ENCODE measurements at regions not wholly inside any gene's neighbourhood (a gene's known extent, or its start where the extent isn't known, plus 50 kb on each side); places are given as distances from the start of the nearest gene placed in this dataset.

GRCh38 chr18:22628795-22629510 lies 211.2 kb upstream of the CTAGE1 start:
- intact Hi-C loops (cut with micrococcal nuclease): no loop called here
- Mint-ChIP-seq H3K27ac (no peak overlapping the region), H3K4me3 (ENCODE audit: low read depth) (no peak overlapping the region), H3K9me3 (no peaks in the 10 kb centered on the region), H3K27me3 (ENCODE audit: low read depth) (no peaks in the 10 kb centered on the region), H3K36me3 (ENCODE audit: low read depth) (no peaks in the 10 kb centered on the region), H3K4me1 (ENCODE audit: low read depth) (no peaks in the 10 kb centered on the region)
- DNase-seq (ENCODE audit: low spot score): no peak

GRCh38 chr18:22630980-22631379 lies 213.3 kb upstream of the CTAGE1 start:
- intact Hi-C loops (cut with micrococcal nuclease): no loop called here
- DNase-seq (ENCODE audit: low spot score): no peak
- H3K9me3 Mint-ChIP-seq: no peaks in the 10 kb centered on the region
- H3K4me1 Mint-ChIP-seq (ENCODE audit: low read depth): no peaks in the 10 kb centered on the region
- no peak overlapping the region for H3K27ac Mint-ChIP-seq
- H3K4me3 Mint-ChIP-seq (ENCODE audit: low read depth): no peak overlapping the region
- H3K36me3 Mint-ChIP-seq (ENCODE audit: low read depth): no peaks in the 10 kb centered on the region
- H3K27me3 Mint-ChIP-seq (ENCODE audit: low read depth): no peaks in the 10 kb centered on the region

GRCh38 chr18:22632191-22632590 lies 214.5 kb upstream of the CTAGE1 start:
- DNase-seq (ENCODE audit: low spot score): no peak
- no peak overlapping the region for H3K27ac Mint-ChIP-seq
- no peak overlapping the region for H3K4me3 Mint-ChIP-seq (ENCODE audit: low read depth)
- intact Hi-C loops (cut with micrococcal nuclease): no loop called here
- H3K27me3 Mint-ChIP-seq (ENCODE audit: low read depth): no peaks in the 10 kb centered on the region
- no peaks in the 10 kb centered on the region for H3K9me3 Mint-ChIP-seq
- H3K4me1 Mint-ChIP-seq (ENCODE audit: low read depth): no peaks in the 10 kb centered on the region
- H3K36me3 Mint-ChIP-seq (ENCODE audit: low read depth): no peaks in the 10 kb centered on the region

- Mint-ChIP-seq H3K36me3 (ENCODE audit: low read depth) (no peaks in the 10 kb centered on the region), H3K4me3 (ENCODE audit: low read depth) (no peak overlapping the region), H3K27ac (no peak overlapping the region), H3K4me1 (ENCODE audit: low read depth) (no peaks in the 10 kb centered on the region), H3K27me3 (ENCODE audit: low read depth) (no peaks in the 10 kb centered on the region), H3K9me3 (peaks cover 3% of the 10 kb centered on the region)
- no peak for DNase-seq (ENCODE audit: low spot score)
- intact Hi-C loops (cut with micrococcal nuclease): no loop called here
Observed at GRCh38 chr18:22634464-22634863, 216.7 kb upstream of the CTAGE1 start.

GRCh38 chr18:22637787-22638186 lies 220.1 kb upstream of the CTAGE1 start:
- DNase-seq (ENCODE audit: low spot score): no peak
- no peak overlapping the region for H3K4me3 Mint-ChIP-seq (ENCODE audit: low read depth)
- H3K36me3 Mint-ChIP-seq (ENCODE audit: low read depth): no peaks in the 10 kb centered on the region
- no peaks in the 10 kb centered on the region for H3K27me3 Mint-ChIP-seq (ENCODE audit: low read depth)
- H3K27ac Mint-ChIP-seq: no peak overlapping the region
- H3K4me1 Mint-ChIP-seq (ENCODE audit: low read depth): no peaks in the 10 kb centered on the region
- H3K9me3 Mint-ChIP-seq: peaks cover 3% of the 10 kb centered on the region
- intact Hi-C loops (cut with micrococcal nuclease): no loop called here

GRCh38 chr18:22639026-22639463 lies 221.3 kb upstream of the CTAGE1 start:
- intact Hi-C loops (cut with micrococcal nuclease): no loop called here
- DNase-seq (ENCODE audit: low spot score): no peak
- H3K4me3 Mint-ChIP-seq (ENCODE audit: low read depth): no peak overlapping the region
- H3K9me3 Mint-ChIP-seq: peaks cover 3% of the 10 kb centered on the region
- H3K36me3 Mint-ChIP-seq (ENCODE audit: low read depth): no peaks in the 10 kb centered on the region
- no peaks in the 10 kb centered on the region for H3K27me3 Mint-ChIP-seq (ENCODE audit: low read depth)
- no peak overlapping the region for H3K27ac Mint-ChIP-seq
- H3K4me1 Mint-ChIP-seq (ENCODE audit: low read depth): no peaks in the 10 kb centered on the region

GRCh38 chr18:22639561-22639960 lies 221.8 kb upstream of the CTAGE1 start:
- Mint-ChIP-seq H3K27me3 (ENCODE audit: low read depth) (no peaks in the 10 kb centered on the region), H3K27ac (no peak overlapping the region), H3K9me3 (peaks cover 3% of the 10 kb centered on the region), H3K4me1 (ENCODE audit: low read depth) (no peaks in the 10 kb centered on the region), H3K36me3 (ENCODE audit: low read depth) (no peaks in the 10 kb centered on the region), H3K4me3 (ENCODE audit: low read depth) (no peak overlapping the region)
- intact Hi-C loops (cut with micrococcal nuclease): no loop called here
- no peak for DNase-seq (ENCODE audit: low spot score)

GRCh38 chr18:22640281-22640842 lies 222.6 kb upstream of the CTAGE1 start:
- no peak overlapping the region for H3K27ac Mint-ChIP-seq
- no peaks in the 10 kb centered on the region for H3K27me3 Mint-ChIP-seq (ENCODE audit: low read depth)
- no peaks in the 10 kb centered on the region for H3K4me1 Mint-ChIP-seq (ENCODE audit: low read depth)
- peaks cover 3% of the 10 kb centered on the region for H3K9me3 Mint-ChIP-seq
- DNase-seq (ENCODE audit: low spot score): no peak
- intact Hi-C loops (cut with micrococcal nuclease): no loop called here
- H3K4me3 Mint-ChIP-seq (ENCODE audit: low read depth): no peak overlapping the region
- no peaks in the 10 kb centered on the region for H3K36me3 Mint-ChIP-seq (ENCODE audit: low read depth)

- Mint-ChIP-seq H3K9me3 (peaks cover 3% of the 10 kb centered on the region), H3K27me3 (ENCODE audit: low read depth) (no peaks in the 10 kb centered on the region), H3K4me3 (ENCODE audit: low read depth) (no peak overlapping the region), H3K36me3 (ENCODE audit: low read depth) (no peaks in the 10 kb centered on the region), H3K4me1 (ENCODE audit: low read depth) (no peaks in the 10 kb centered on the region), H3K27ac (no peak overlapping the region)
- no peak for DNase-seq (ENCODE audit: low spot score)
- intact Hi-C loops (cut with micrococcal nuclease): no loop called here
Observed at GRCh38 chr18:22641958-22642357, 224.2 kb upstream of the CTAGE1 start.

GRCh38 chr18:22643731-22644130 lies 226.0 kb upstream of the CTAGE1 start:
- Mint-ChIP-seq H3K27me3 (ENCODE audit: low read depth) (no peaks in the 10 kb centered on the region), H3K4me1 (ENCODE audit: low read depth) (no peaks in the 10 kb centered on the region), H3K9me3 (no peaks in the 10 kb centered on the region), H3K36me3 (ENCODE audit: low read depth) (no peaks in the 10 kb centered on the region), H3K27ac (no peak overlapping the region), H3K4me3 (ENCODE audit: low read depth) (no peak overlapping the region)
- intact Hi-C loops (cut with micrococcal nuclease): no loop called here
- no peak for DNase-seq (ENCODE audit: low spot score)

- H3K4me1 Mint-ChIP-seq (ENCODE audit: low read depth): no peaks in the 10 kb centered on the region
- intact Hi-C loops (cut with micrococcal nuclease): no loop called here
- no peaks in the 10 kb centered on the region for H3K27me3 Mint-ChIP-seq (ENCODE audit: low read depth)
- H3K27ac Mint-ChIP-seq: no peak overlapping the region
- no peak overlapping the region for H3K4me3 Mint-ChIP-seq (ENCODE audit: low read depth)
- H3K36me3 Mint-ChIP-seq (ENCODE audit: low read depth): no peaks in the 10 kb centered on the region
- peaks cover 11% of the 10 kb centered on the region for H3K9me3 Mint-ChIP-seq
- no peak for DNase-seq (ENCODE audit: low spot score)
Observed at GRCh38 chr18:22650247-22650646, 232.5 kb upstream of the CTAGE1 start.

GRCh38 chr18:22657619-22658018 lies 239.9 kb upstream of the CTAGE1 start:
- Mint-ChIP-seq H3K4me1 (ENCODE audit: low read depth) (no peaks in the 10 kb centered on the region), H3K27me3 (ENCODE audit: low read depth) (no peaks in the 10 kb centered on the region), H3K27ac (no peak overlapping the region), H3K4me3 (ENCODE audit: low read depth) (no peak overlapping the region), H3K9me3 (peaks cover 53% of the 10 kb centered on the region), H3K36me3 (ENCODE audit: low read depth) (no peaks in the 10 kb centered on the region)
- DNase-seq (ENCODE audit: low spot score): no peak
- intact Hi-C loops (cut with micrococcal nuclease): no loop called here

- Mint-ChIP-seq H3K9me3 (peaks cover 55% of the 10 kb centered on the region), H3K4me1 (ENCODE audit: low read depth) (no peaks in the 10 kb centered on the region), H3K36me3 (ENCODE audit: low read depth) (no peaks in the 10 kb centered on the region), H3K27ac (no peak overlapping the region), H3K4me3 (ENCODE audit: low read depth) (no peak overlapping the region), H3K27me3 (ENCODE audit: low read depth) (no peaks in the 10 kb centered on the region)
- DNase-seq (ENCODE audit: low spot score): no peak
- intact Hi-C loops (cut with micrococcal nuclease): no loop called here
Observed at GRCh38 chr18:22658318-22658717, 240.6 kb upstream of the CTAGE1 start.

All from activated T-helper 2 cell treated with anti-CD3 and anti-CD28 coated beads, Interferon-gamma antibody, Interleukin-2, Interleukin-4, amounts not matched to agents 10 μg/mL and 5 μg/mL and 100 μg/mL, durations not matched to agents 14 hours and 24 hours and 36 hours (primary cell).